ENCODE measurements at regions not wholly inside any gene's neighbourhood (a gene's known extent, or its start where the extent isn't known, plus 50 kb on each side); places are given as distances from the start of the nearest gene placed in this dataset.
"Not testable (repeated sequence)": the region's sequence is repeated elsewhere in the genome, so short reads cannot be mapped to it uniquely, and the experiment has no call there.

- not testable (repeated sequence) for H3K4me1 ChIP-seq (ENCODE audit: control insufficient read depth in 3 of 3, insufficient read depth in 3 of 3, low read length in 3 of 3); H3K27ac ChIP-seq (ENCODE audit: low read depth, low read length); H3K4me3 ChIP-seq (ENCODE audit: low read length in 3 of 3); H3K9me3 ChIP-seq (ENCODE audit: control insufficient read depth in 3 of 3, low read length in 3 of 3); H3K9ac ChIP-seq (ENCODE audit: low read depth in 1 of 3, low read length in 3 of 3); H3K36me3 ChIP-seq (ENCODE audit: control insufficient read depth in 3 of 3, insufficient read depth in 3 of 3, low read length in 3 of 3)
- peaks cover 0 to 10% (median 0%) of the 10 kb centered on the region in 3 donors for H3K27me3 ChIP-seq (ENCODE audit: control insufficient read depth in 3 of 3, insufficient read depth in 3 of 3, low read length in 3 of 3)
Measured at GRCh38 chr7:32219831-32220230, 149.6 kb upstream of the PDE1C start.

- no peaks in the 10 kb centered on the region for H3K4me1 ChIP-seq (ENCODE audit: control insufficient read depth in 3 of 3, insufficient read depth in 3 of 3, low read length in 3 of 3)
- no peak overlapping the region for H3K27ac ChIP-seq (ENCODE audit: low read depth, low read length)
- H3K9ac ChIP-seq (ENCODE audit: low read depth in 1 of 3, low read length in 3 of 3) = no peak overlapping the region
- no peak overlapping the region for H3K4me3 ChIP-seq (ENCODE audit: low read length in 3 of 3)
- H3K36me3 ChIP-seq (ENCODE audit: control insufficient read depth in 3 of 3, insufficient read depth in 3 of 3, low read length in 3 of 3) = no peaks in the 10 kb centered on the region
- no peaks in the 10 kb centered on the region for H3K9me3 ChIP-seq (ENCODE audit: control insufficient read depth in 3 of 3, low read length in 3 of 3)
- peaks cover 0 to 10% (median 0%) of the 10 kb centered on the region in 3 donors for H3K27me3 ChIP-seq (ENCODE audit: control insufficient read depth in 3 of 3, insufficient read depth in 3 of 3, low read length in 3 of 3)
Measured at GRCh38 chr7:32219416-32219815, 149.2 kb upstream of the PDE1C start.

GRCh38 chr7:32218741-32219288 is 148.6 kb upstream of the PDE1C start:
- Histone ChIP-seq H3K27me3 (ENCODE audit: control insufficient read depth in 3 of 3, insufficient read depth in 3 of 3, low read length in 3 of 3) (peaks cover 0 to 9% (median 0%) of the 10 kb centered on the region in 3 donors), H3K36me3 (ENCODE audit: control insufficient read depth in 3 of 3, insufficient read depth in 3 of 3, low read length in 3 of 3) (no peaks in the 10 kb centered on the region), H3K9ac (ENCODE audit: low read depth in 1 of 3, low read length in 3 of 3) (no peak overlapping the region), H3K4me1 (ENCODE audit: control insufficient read depth in 3 of 3, insufficient read depth in 3 of 3, low read length in 3 of 3) (no peaks in the 10 kb centered on the region), H3K27ac (ENCODE audit: low read depth, low read length) (no peak overlapping the region), H3K9me3 (ENCODE audit: control insufficient read depth in 3 of 3, low read length in 3 of 3) (no peaks in the 10 kb centered on the region), H3K4me3 (ENCODE audit: low read length in 3 of 3) (no peak overlapping the region)

GRCh38 chr7:32218154-32218467 is 147.9 kb upstream of the PDE1C start:
- no peak overlapping the region for H3K9ac ChIP-seq (ENCODE audit: low read depth in 1 of 3, low read length in 3 of 3)
- H3K9me3 ChIP-seq (ENCODE audit: control insufficient read depth in 3 of 3, low read length in 3 of 3) = no peaks in the 10 kb centered on the region
- H3K36me3 ChIP-seq (ENCODE audit: control insufficient read depth in 3 of 3, insufficient read depth in 3 of 3, low read length in 3 of 3) = no peaks in the 10 kb centered on the region
- no peak overlapping the region for H3K27ac ChIP-seq (ENCODE audit: low read depth, low read length)
- H3K4me1 ChIP-seq (ENCODE audit: control insufficient read depth in 3 of 3, insufficient read depth in 3 of 3, low read length in 3 of 3) = no peaks in the 10 kb centered on the region
- H3K27me3 ChIP-seq (ENCODE audit: control insufficient read depth in 3 of 3, insufficient read depth in 3 of 3, low read length in 3 of 3) = peaks cover 0 to 9% (median 2%) of the 10 kb centered on the region in 3 donors
- no peak overlapping the region for H3K4me3 ChIP-seq (ENCODE audit: low read length in 3 of 3)

GRCh38 chr7:32217341-32218153 is 147.3 kb upstream of the PDE1C start:
- Histone ChIP-seq H3K27ac (ENCODE audit: low read depth, low read length) (no peak overlapping the region), H3K4me1 (ENCODE audit: control insufficient read depth in 3 of 3, insufficient read depth in 3 of 3, low read length in 3 of 3) (no peaks in the 10 kb centered on the region), H3K27me3 (ENCODE audit: control insufficient read depth in 3 of 3, insufficient read depth in 3 of 3, low read length in 3 of 3) (peaks cover 0 to 10% (median 3%) of the 10 kb centered on the region in 3 donors), H3K4me3 (ENCODE audit: low read length in 3 of 3) (no peak overlapping the region), H3K36me3 (ENCODE audit: control insufficient read depth in 3 of 3, insufficient read depth in 3 of 3, low read length in 3 of 3) (no peaks in the 10 kb centered on the region), H3K9ac (ENCODE audit: low read depth in 1 of 3, low read length in 3 of 3) (no peak overlapping the region), H3K9me3 (ENCODE audit: control insufficient read depth in 3 of 3, low read length in 3 of 3) (no peaks in the 10 kb centered on the region)

GRCh38 chr7:32216759-32217158 is 146.6 kb upstream of the PDE1C start:
- Histone ChIP-seq H3K4me3 (ENCODE audit: low read length in 3 of 3) (no peak overlapping the region), H3K36me3 (ENCODE audit: control insufficient read depth in 3 of 3, insufficient read depth in 3 of 3, low read length in 3 of 3) (no peaks in the 10 kb centered on the region), H3K9me3 (ENCODE audit: control insufficient read depth in 3 of 3, low read length in 3 of 3) (no peaks in the 10 kb centered on the region), H3K4me1 (ENCODE audit: control insufficient read depth in 3 of 3, insufficient read depth in 3 of 3, low read length in 3 of 3) (no peaks in the 10 kb centered on the region), H3K27ac (ENCODE audit: low read depth, low read length) (no peak overlapping the region), H3K9ac (ENCODE audit: low read depth in 1 of 3, low read length in 3 of 3) (no peak overlapping the region), H3K27me3 (ENCODE audit: control insufficient read depth in 3 of 3, insufficient read depth in 3 of 3, low read length in 3 of 3) (peaks cover 0 to 15% (median 8%) of the 10 kb centered on the region in 3 donors)

- H3K4me3 ChIP-seq (ENCODE audit: low read length in 3 of 3) = no peak overlapping the region
- H3K9me3 ChIP-seq (ENCODE audit: control insufficient read depth in 3 of 3, low read length in 3 of 3) = no peaks in the 10 kb centered on the region
- no peak overlapping the region for H3K27ac ChIP-seq (ENCODE audit: low read depth, low read length)
- H3K4me1 ChIP-seq (ENCODE audit: control insufficient read depth in 3 of 3, insufficient read depth in 3 of 3, low read length in 3 of 3) = no peaks in the 10 kb centered on the region
- H3K27me3 ChIP-seq (ENCODE audit: control insufficient read depth in 3 of 3, insufficient read depth in 3 of 3, low read length in 3 of 3) = peaks cover 0 to 15% (median 8%) of the 10 kb centered on the region in 3 donors
- no peaks in the 10 kb centered on the region for H3K36me3 ChIP-seq (ENCODE audit: control insufficient read depth in 3 of 3, insufficient read depth in 3 of 3, low read length in 3 of 3)
- H3K9ac ChIP-seq (ENCODE audit: low read depth in 1 of 3, low read length in 3 of 3) = no peak overlapping the region
Measured at GRCh38 chr7:32215697-32216096, 145.5 kb upstream of the PDE1C start.

- H3K9ac ChIP-seq (ENCODE audit: low read depth in 1 of 3, low read length in 3 of 3) = no peak overlapping the region
Measured at GRCh38 chr7:32214913-32215312, 144.7 kb upstream of the PDE1C start.

GRCh38 chr7:32212321-32212720 is 142.1 kb upstream of the PDE1C start:
- Histone ChIP-seq H3K9ac (ENCODE audit: low read depth in 1 of 3, low read length in 3 of 3) (no peak overlapping the region), H3K9me3 (ENCODE audit: control insufficient read depth in 3 of 3, low read length in 3 of 3) (no peaks in the 10 kb centered on the region), H3K27me3 (ENCODE audit: control insufficient read depth in 3 of 3, insufficient read depth in 3 of 3, low read length in 3 of 3) (peaks cover 0 to 17% (median 8%) of the 10 kb centered on the region in 3 donors), H3K36me3 (ENCODE audit: control insufficient read depth in 3 of 3, insufficient read depth in 3 of 3, low read length in 3 of 3) (no peaks in the 10 kb centered on the region), H3K4me1 (ENCODE audit: control insufficient read depth in 3 of 3, insufficient read depth in 3 of 3, low read length in 3 of 3) (no peaks in the 10 kb centered on the region), H3K27ac (ENCODE audit: low read depth, low read length) (no peak overlapping the region), H3K4me3 (ENCODE audit: low read length in 3 of 3) (no peak overlapping the region)

More at GRCh38 chr7:32214913-32215312, 144.7 kb upstream of the PDE1C start:
- Histone ChIP-seq H3K4me1 (ENCODE audit: control insufficient read depth in 3 of 3, insufficient read depth in 3 of 3, low read length in 3 of 3) (no peaks in the 10 kb centered on the region), H3K36me3 (ENCODE audit: control insufficient read depth in 3 of 3, insufficient read depth in 3 of 3, low read length in 3 of 3) (no peaks in the 10 kb centered on the region), H3K9me3 (ENCODE audit: control insufficient read depth in 3 of 3, low read length in 3 of 3) (no peaks in the 10 kb centered on the region), H3K27ac (ENCODE audit: low read depth, low read length) (no peak overlapping the region), H3K4me3 (ENCODE audit: low read length in 3 of 3) (no peak overlapping the region), H3K27me3 (ENCODE audit: control insufficient read depth in 3 of 3, insufficient read depth in 3 of 3, low read length in 3 of 3) (peaks cover 0 to 15% (median 8%) of the 10 kb centered on the region in 3 donors)

GRCh38 chr7:32206987-32207386 is 136.8 kb upstream of the PDE1C start:
- H3K27ac ChIP-seq (ENCODE audit: low read depth, low read length) = no peak overlapping the region
- no peak overlapping the region for H3K9ac ChIP-seq (ENCODE audit: low read depth in 1 of 3, low read length in 3 of 3)
- H3K27me3 ChIP-seq (ENCODE audit: control insufficient read depth in 3 of 3, insufficient read depth in 3 of 3, low read length in 3 of 3) = peaks cover 3 to 11% (median 4%) of the 10 kb centered on the region in 3 donors
- no peaks in the 10 kb centered on the region for H3K9me3 ChIP-seq (ENCODE audit: control insufficient read depth in 3 of 3, low read length in 3 of 3)
- no peaks in the 10 kb centered on the region for H3K36me3 ChIP-seq (ENCODE audit: control insufficient read depth in 3 of 3, insufficient read depth in 3 of 3, low read length in 3 of 3)
- H3K4me3 ChIP-seq (ENCODE audit: low read length in 3 of 3) = no peak overlapping the region
- no peaks in the 10 kb centered on the region for H3K4me1 ChIP-seq (ENCODE audit: control insufficient read depth in 3 of 3, insufficient read depth in 3 of 3, low read length in 3 of 3)

All from skeletal muscle tissue (tissue), 3 donors.